22Rv1 (cell line): ENCODE measurements at regions not wholly inside any gene's neighbourhood (a gene's known extent, or its start where the extent isn't known, plus 50 kb on each side); places are given as distances from the start of the nearest gene placed in this dataset.

Experiments used
- H3K27ac ChIP-seq: fragments of 450-650 bp; 2 replicates; pipeline ENCODE4 v1.5.1; 2017
- ZFX ChIP-seq: fragments of 450-650 bp; IDR thresholded peaks from 2 replicates; pipeline ENCODE4 v1.6.1; 2017; ENCODE audit warnings: antibody characterized with exemption, borderline replicate concordance
- TF ChIP-seq, protein P1 (sequence below): fragments of 450-650 bp; IDR thresholded peaks from 2 replicates; pipeline ENCODE4 v1.5.1; 2017; ENCODE audit warnings: mild to moderate bottlenecking

DNA sequence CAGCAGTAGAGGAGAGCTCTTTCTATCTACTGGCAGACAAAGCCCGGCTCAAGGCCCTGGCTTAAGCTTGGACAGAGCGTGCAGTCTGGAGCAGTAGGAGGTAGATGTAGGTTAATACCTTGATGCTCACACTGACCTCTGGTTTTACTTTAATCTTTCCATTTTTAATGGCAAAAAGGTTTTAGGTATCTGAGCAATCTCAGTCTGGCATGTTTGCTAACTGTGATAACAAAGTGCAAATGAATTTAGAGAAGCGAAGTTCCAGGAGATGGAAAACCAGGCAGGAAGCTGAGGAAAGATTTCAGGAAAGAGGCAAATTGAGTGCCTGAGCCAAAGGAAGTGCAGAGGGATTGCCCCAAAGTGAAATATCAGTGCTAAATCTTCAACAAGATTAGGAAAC lies 356.6 kb downstream of the FOXO1 start:
- TF ChIP-seq, protein P1, sequence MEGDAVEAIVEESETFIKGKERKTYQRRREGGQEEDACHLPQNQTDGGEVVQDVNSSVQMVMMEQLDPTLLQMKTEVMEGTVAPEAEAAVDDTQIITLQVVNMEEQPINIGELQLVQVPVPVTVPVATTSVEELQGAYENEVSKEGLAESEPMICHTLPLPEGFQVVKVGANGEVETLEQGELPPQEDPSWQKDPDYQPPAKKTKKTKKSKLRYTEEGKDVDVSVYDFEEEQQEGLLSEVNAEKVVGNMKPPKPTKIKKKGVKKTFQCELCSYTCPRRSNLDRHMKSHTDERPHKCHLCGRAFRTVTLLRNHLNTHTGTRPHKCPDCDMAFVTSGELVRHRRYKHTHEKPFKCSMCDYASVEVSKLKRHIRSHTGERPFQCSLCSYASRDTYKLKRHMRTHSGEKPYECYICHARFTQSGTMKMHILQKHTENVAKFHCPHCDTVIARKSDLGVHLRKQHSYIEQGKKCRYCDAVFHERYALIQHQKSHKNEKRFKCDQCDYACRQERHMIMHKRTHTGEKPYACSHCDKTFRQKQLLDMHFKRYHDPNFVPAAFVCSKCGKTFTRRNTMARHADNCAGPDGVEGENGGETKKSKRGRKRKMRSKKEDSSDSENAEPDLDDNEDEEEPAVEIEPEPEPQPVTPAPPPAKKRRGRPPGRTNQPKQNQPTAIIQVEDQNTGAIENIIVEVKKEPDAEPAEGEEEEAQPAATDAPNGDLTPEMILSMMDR = no peak
- no peak for TF ChIP-seq ZFX

DNA sequence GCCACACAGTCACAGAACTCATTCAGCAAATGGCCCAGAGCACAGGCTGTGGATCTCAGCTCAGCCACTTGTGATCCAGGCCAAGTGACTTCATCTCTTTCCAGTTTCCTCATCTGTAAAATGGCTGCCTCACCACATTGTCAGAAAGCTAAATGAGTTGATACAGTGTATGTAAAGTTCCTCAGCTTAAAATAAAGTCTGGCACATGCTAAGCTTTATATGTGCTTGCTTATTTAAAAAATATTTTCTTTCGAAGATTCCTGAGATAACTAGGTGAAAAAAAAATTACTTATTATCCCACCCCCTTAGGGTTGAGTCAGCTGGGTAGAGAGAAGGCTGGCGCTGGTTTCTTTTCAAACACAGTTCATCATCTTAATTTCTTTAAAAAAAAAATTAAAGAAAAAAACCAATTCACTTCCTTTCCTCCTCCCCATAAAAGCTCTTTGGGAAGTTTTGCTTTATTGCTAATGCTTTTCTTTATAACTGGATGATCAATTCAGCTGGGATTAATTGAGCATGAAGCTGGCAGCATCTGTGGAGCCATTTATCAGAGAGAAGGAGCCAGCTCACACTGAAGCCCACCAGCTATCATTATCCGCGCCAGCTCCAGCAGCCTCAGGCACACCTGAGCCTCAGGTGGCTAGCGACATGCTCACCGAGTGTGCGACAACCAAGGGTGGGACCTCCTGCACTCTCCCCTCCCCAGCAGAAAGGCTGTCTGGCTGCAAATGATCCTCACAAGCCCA lies 354.9 kb downstream of the FOXO1 start:
- TF ChIP-seq, protein P1 = no peak
- no peak for TF ChIP-seq ZFX
- H3K27ac ChIP-seq = no peak overlapping the region

More for the DNA sequence above, 356.6 kb downstream of the FOXO1 start:
- H3K27ac ChIP-seq = no peak overlapping the region

DNA sequence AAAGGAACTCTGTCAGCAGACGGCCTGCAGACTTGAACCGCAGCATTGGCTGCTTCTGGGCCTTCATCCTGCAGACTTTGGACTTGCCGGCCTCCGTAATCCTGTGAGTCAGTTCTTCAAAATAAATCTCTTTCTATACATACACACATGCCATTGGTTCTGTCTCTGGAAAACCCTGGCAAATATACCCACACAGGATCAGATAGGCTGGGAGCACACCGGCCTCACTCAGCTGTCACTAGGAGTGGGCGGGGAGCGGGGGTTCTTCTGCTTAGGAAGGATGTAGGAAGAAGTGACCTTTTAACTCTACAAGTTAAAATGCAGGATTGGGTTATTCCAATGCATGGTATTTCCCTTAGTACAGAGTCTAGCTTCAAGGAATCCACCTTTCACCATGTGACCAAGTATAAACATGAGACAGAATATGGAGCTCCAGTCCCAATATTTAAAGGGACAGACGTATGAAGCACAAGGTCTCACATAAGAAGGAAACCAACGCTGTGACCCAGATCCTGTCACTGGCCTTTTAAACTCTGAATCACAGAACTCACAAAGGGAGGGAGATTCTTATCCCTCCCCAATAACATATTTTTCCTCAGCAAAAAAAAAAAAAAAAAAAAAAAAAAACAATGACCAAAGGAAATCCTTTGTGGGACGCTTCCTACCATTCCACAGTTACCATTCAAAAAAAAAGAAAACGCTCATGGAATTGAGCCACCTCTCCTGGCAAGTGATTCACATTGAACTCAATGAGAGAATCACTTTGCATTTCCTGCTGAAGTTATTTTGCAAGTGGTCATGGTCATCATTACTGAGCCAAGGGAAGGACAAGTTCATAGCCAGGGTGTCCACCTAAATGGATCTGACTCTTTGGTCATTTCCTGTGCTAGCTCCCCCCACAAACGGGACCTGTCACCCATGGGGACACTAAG lies 352.9 kb downstream of the FOXO1 start:
- H3K27ac ChIP-seq = no peak overlapping the region
- no peak for TF ChIP-seq ZFX
- TF ChIP-seq, protein P1 = no peak

DNA sequence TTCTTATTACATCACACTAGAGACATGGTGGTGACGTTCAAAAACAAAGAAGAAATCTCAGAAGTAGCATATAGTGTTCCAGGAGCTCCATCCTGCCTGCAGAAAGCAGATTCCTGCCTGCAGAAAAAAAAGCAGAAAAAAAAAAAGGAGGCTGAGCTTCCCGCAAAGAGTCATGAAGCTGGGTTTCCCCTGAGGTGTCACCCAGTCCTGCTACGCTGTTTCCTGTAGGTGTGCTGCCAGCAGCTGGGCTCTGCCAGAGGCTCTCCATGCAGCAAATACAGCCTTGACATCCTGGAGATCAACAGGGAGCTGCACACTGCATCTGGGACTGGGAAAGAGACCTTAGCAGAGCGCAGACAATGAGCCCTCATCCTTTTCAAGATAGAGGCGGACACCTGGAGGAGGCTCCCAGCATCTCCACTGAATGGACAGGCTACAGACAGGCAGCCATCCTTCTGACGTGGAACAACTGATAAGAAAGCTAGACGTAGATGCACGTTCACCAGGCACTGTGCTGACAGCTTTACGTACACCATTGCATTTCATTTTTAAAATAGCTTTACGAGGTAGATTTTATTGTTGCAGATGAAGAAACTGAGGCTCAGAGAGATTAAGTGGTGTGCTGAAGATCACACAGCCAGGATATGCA lies 350.9 kb downstream of the FOXO1 start:
- H3K27ac ChIP-seq = no peak overlapping the region
- no peak for TF ChIP-seq ZFX
- TF ChIP-seq, protein P1 = no peak

DNA sequence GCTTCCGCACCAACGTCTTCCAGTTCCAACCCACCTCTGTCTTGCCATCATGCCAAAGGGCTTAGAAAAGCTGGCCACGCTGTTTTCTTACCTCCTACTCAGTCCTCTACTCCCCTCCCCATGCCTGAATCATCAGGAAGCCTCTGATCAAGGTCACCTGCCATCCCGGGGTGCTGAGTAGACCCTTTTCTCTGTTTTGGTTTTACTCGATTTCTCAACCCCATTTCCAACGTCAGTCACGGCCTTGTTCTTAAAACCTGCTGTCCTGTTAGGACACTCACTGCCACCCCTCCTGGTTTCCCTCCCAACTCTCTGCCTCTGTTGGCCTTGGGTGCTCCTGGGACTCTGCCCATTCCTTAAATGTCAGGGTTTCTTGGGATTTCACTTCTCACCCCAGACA lies 350.1 kb downstream of the FOXO1 start:
- TF ChIP-seq, protein P1 = no peak
- TF ChIP-seq ZFX = no peak
- H3K27ac ChIP-seq = no peak overlapping the region

DNA sequence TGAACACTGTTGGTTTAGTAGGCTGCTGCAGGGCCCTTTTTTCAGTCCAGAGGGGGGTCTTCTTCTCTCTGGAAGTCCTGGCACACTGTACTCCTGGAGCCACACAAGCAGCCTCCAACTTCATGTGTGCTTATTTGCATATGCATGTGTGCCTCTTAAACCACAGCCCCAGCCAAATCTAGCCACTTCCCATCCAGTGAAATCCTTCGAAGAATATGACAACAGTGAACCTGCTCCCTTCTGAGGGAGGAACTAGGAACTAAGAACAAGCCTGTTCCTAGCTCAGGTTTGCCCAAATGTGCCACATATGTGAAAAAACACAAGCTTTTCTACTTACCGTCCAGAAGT lies 348.5 kb downstream of the FOXO1 start:
- H3K27ac ChIP-seq = no peak overlapping the region
- no peak for TF ChIP-seq ZFX
- TF ChIP-seq, protein P1 = no peak
